ENCODE measurements at regions not wholly inside any gene's neighbourhood (a gene's known extent, or its start where the extent isn't known, plus 50 kb on each side); places are given as distances from the start of the nearest gene placed in this dataset.
"Not testable (repeated sequence)": the region's sequence is repeated elsewhere in the genome, so short reads cannot be mapped to it uniquely, and the experiment has no call there.

- intact Hi-C loops (cut with DNase I), result no loop called here
- ATAC-seq (no peak), DNase-seq (ENCODE audit: low spot score) (no peak)
Measured at GRCh38 chr1:95790136-95790535, 556.1 kb downstream of the RWDD3 start.

GRCh38 chr1:95793893-95794292 lies 559.9 kb downstream of the RWDD3 start:
- DNase-seq (ENCODE audit: low spot score), result no peak
- no peak for ATAC-seq
- intact Hi-C loops (cut with DNase I), result no loop called here

GRCh38 chr1:95797761-95798160 lies 563.8 kb downstream of the RWDD3 start:
- intact Hi-C loops (cut with DNase I); DNase-seq (ENCODE audit: low spot score); ATAC-seq: not testable (repeated sequence)

GRCh38 chr1:95806171-95806570 lies 572.2 kb downstream of the RWDD3 start:
- no peak for ATAC-seq
- intact Hi-C loops (cut with DNase I), result no loop called here

GRCh38 chr1:95809391-95809790 lies 575.4 kb downstream of the RWDD3 start:
- DNase-seq (ENCODE audit: low spot score) (no peak), ATAC-seq (no peak)
- intact Hi-C loops (cut with DNase I), result no loop called here

More at GRCh38 chr1:95806171-95806570, 572.2 kb downstream of the RWDD3 start:
- no peak for DNase-seq (ENCODE audit: low spot score)

GRCh38 chr1:95815511-95815910 lies 581.5 kb downstream of the RWDD3 start:
- intact Hi-C loops (cut with DNase I), result no loop called here
- no peak for ATAC-seq
- DNase-seq (ENCODE audit: low spot score), result no peak

GRCh38 chr1:95829556-95829955 lies 595.5 kb downstream of the RWDD3 start:
- ATAC-seq, result no peak
- no peak for DNase-seq (ENCODE audit: low spot score)
- intact Hi-C loops (cut with DNase I), result no loop called here

GRCh38 chr1:95832370-95832769 lies 598.4 kb downstream of the RWDD3 start:
- ATAC-seq (no peak), DNase-seq (ENCODE audit: low spot score) (no peak)
- intact Hi-C loops (cut with DNase I), result no loop called here

GRCh38 chr1:95849439-95849838 lies 615.4 kb downstream of the RWDD3 start:
- no peak for DNase-seq (ENCODE audit: low spot score)
- intact Hi-C loops (cut with DNase I), result no loop called here
- no peak for ATAC-seq

- intact Hi-C loops (cut with DNase I), result no loop called here
- DNase-seq (ENCODE audit: low spot score), result no peak
- ATAC-seq, result no peak
Measured at GRCh38 chr1:95850165-95850649, 616.2 kb downstream of the RWDD3 start.

- intact Hi-C loops (cut with DNase I), result no loop called here
- DNase-seq (ENCODE audit: low spot score), result no peak
- ATAC-seq, result no peak
Measured at GRCh38 chr1:95850763-95851162, 616.8 kb downstream of the RWDD3 start.

GRCh38 chr1:95852483-95853070 lies 618.6 kb downstream of the RWDD3 start:
- DNase-seq (ENCODE audit: low spot score), result no peak
- intact Hi-C loops (cut with DNase I), result no loop called here
- no peak for ATAC-seq

GRCh38 chr1:95854457-95854856 lies 620.4 kb downstream of the RWDD3 start:
- ATAC-seq, result no peak
- intact Hi-C loops (cut with DNase I), result no loop called here
- no peak for DNase-seq (ENCODE audit: low spot score)

GRCh38 chr1:95863086-95863485 lies 629.1 kb downstream of the RWDD3 start:
- DNase-seq (ENCODE audit: low spot score) (no peak), ATAC-seq (no peak)
- intact Hi-C loops (cut with DNase I), result no loop called here

- ATAC-seq (no peak), DNase-seq (ENCODE audit: low spot score) (no peak)
- intact Hi-C loops (cut with DNase I), result no loop called here
Measured at GRCh38 chr1:95865769-95866168, 631.8 kb downstream of the RWDD3 start.

GRCh38 chr1:95876276-95876675 lies 642.3 kb downstream of the RWDD3 start:
- DNase-seq (ENCODE audit: low spot score) (no peak), ATAC-seq (no peak)
- intact Hi-C loops (cut with DNase I), result no loop called here

GRCh38 chr1:95879498-95880050 lies 645.6 kb downstream of the RWDD3 start:
- no peak for ATAC-seq
- intact Hi-C loops (cut with DNase I), result no loop called here
- no peak for DNase-seq (ENCODE audit: low spot score)

GRCh38 chr1:95888941-95889390 lies 655.0 kb downstream of the RWDD3 start:
- ATAC-seq (no peak), DNase-seq (ENCODE audit: low spot score) (no peak)
- intact Hi-C loops (cut with DNase I), result no loop called here

- DNase-seq (ENCODE audit: low spot score) (no peak), ATAC-seq (no peak)
- intact Hi-C loops (cut with DNase I), result no loop called here
Measured at GRCh38 chr1:95889400-95889799, 655.4 kb downstream of the RWDD3 start.

- intact Hi-C loops (cut with DNase I), result no loop called here
- DNase-seq (ENCODE audit: low spot score), result no peak
- no peak for ATAC-seq
Measured at GRCh38 chr1:95893921-95894320, 659.9 kb downstream of the RWDD3 start.

GRCh38 chr1:95903060-95903459 lies 669.0 kb downstream of the RWDD3 start:
- intact Hi-C loops (cut with DNase I), result no loop called here
- DNase-seq (ENCODE audit: low spot score) (no peak), ATAC-seq (no peak)
